Activated B cell treated with CpG ODN at 0.5 μM for 24 hours (primary cell): ENCODE measurements at regions not wholly inside any gene's neighbourhood (a gene's known extent, or its start where the extent isn't known, plus 50 kb on each side); places are given as distances from the start of the nearest gene placed in this dataset.

Source experiments
- ATAC-seq: fragments of 200-7000 bp; cut with Tn5 transposase; one replicate; pipeline ENCODE4 v1.10.0; 2021; ENCODE audit warnings: low read depth, mild to moderate bottlenecking, moderate library complexity
- CTCF ChIA-PET: fragments of 350-600 bp; sonication (Branson Sonifier 250); formaldehyde crosslinking; loops from one replicate; lab custom pipeline; 2021; ENCODE audit warnings: antibody characterized with exemption; lab: Charles Lee
- POLR2A ChIA-PET: fragments of 350-600 bp; sonication (Branson Sonifier 250); formaldehyde crosslinking; loops from one replicate; lab custom pipeline; 2021; ENCODE audit warnings: antibody characterized with exemption; lab: Charles Lee
- DNase-seq: peaks from one replicate; pipeline ENCODE4 v3.0.0; 2022
- H3K27ac Mint-ChIP-seq: one replicate; pipeline ENCODE4 v1.8.0; 2020; ENCODE audit warnings: mixed read lengths
- H3K27me3 Mint-ChIP-seq: one replicate; pipeline ENCODE4 v1.8.0; 2021; ENCODE audit warnings: mixed read lengths
- H3K36me3 Mint-ChIP-seq: one replicate; pipeline ENCODE4 v1.8.0; 2021; ENCODE audit warnings: low read depth, mixed read lengths
- H3K4me1 Mint-ChIP-seq: one replicate; pipeline ENCODE4 v1.8.0; 2021; ENCODE audit warnings: mixed read lengths
- H3K4me3 Mint-ChIP-seq: one replicate; pipeline ENCODE4 v1.8.0; 2020; ENCODE audit warnings: mild to moderate bottlenecking, mixed read lengths
- H3K9me3 Mint-ChIP-seq: one replicate; pipeline ENCODE4 v1.8.0; 2020; ENCODE audit warnings: mixed read lengths
- CTCF ChIP-seq: fragments of 200-600 bp; IDR thresholded peaks from one replicate; pipeline ENCODE4 v1.8.0; 2022; ENCODE audit warnings: antibody characterized with exemption, mild to moderate bottlenecking
- intact Hi-C: fragments of 100-400 bp; cut with micrococcal nuclease; formaldehyde crosslinking; loops from one replicate; pipeline ENCODE4 v1.15.1; 2024

- Mint-ChIP-seq H3K27ac (no peak overlapping the region), H3K4me1 (no peaks in the 10 kb centered on the region), H3K27me3 (no peaks in the 10 kb centered on the region), H3K36me3 (no peaks in the 10 kb centered on the region), H3K9me3 (peaks cover 4% of the 10 kb centered on the region), H3K4me3 (no peak overlapping the region)
- no peak for TF ChIP-seq CTCF
- DNase-seq (no peak), ATAC-seq (no peak)
- ChIA-PET CTCF (no interaction called here), POLR2A (no interaction called here)
- intact Hi-C loops, result no loop called here
Observed at GRCh38 chr1:238176441-238176840, 285.7 kb upstream of the ZP4 start.

DNA sequence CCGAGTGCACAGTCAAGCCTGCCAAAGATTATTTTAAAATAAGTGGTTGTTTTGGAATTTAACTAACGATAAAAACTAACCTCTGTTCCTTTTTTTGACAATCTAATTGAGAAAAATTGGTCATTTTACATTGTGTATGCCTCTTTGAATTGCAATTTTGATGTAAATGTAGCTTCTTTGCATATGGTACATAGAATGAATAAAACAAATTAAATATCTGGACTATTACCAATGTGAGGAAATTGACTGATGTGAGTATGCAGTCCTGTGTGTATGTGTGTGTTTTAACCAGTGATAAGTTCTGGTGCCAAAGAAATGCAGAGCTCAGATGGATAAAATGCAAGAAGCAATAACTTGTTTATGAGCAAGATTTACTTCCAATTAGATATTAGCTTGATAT is 281.3 kb upstream of the ZP4 start:
- TF ChIP-seq CTCF, result no peak
- ChIA-PET POLR2A (no interaction called here), CTCF (no interaction called here)
- no peaks in the 10 kb centered on the region for H3K36me3 Mint-ChIP-seq
- DNase-seq (no peak), ATAC-seq (no peak)
- no peak overlapping the region for H3K4me3 Mint-ChIP-seq
- no peaks in the 10 kb centered on the region for H3K27me3 Mint-ChIP-seq
- intact Hi-C loops, result no loop called here
- H3K27ac Mint-ChIP-seq, result no peak overlapping the region
- no peaks in the 10 kb centered on the region for H3K4me1 Mint-ChIP-seq
- peaks cover 4% of the 10 kb centered on the region for H3K9me3 Mint-ChIP-seq

DNA sequence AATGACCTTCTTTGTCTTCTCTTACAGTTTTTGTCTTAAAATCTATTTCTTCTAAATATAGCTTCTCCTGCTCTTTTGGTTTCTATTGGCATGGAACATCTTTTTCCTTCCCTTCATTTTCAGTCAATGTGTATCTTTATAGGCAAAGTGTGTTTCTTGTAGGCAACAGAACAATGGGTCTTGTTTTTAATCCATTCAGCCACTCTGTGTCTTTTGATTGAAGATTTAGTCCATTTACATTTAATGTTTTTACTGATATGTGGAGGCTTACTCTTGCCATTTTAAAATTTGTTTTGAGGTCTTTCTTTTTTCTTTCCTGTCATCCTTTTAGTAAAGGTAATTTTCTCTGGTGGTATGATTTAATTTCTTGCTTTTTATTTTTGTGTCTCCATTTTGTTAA is 271.2 kb upstream of the ZP4 start:
- ATAC-seq (no peak), DNase-seq (no peak)
- Mint-ChIP-seq H3K9me3 (peaks cover 33% of the 10 kb centered on the region), H3K27me3 (no peaks in the 10 kb centered on the region), H3K27ac (no peak overlapping the region), H3K36me3 (no peaks in the 10 kb centered on the region), H3K4me1 (no peaks in the 10 kb centered on the region), H3K4me3 (no peak overlapping the region)
- intact Hi-C loops, result no loop called here
- ChIA-PET CTCF (no interaction called here), POLR2A (no interaction called here)
- no peak for TF ChIP-seq CTCF

GRCh38 chr1:238153939-238154338 is 263.2 kb upstream of the ZP4 start:
- Mint-ChIP-seq H3K4me1 (no peaks in the 10 kb centered on the region), H3K27me3 (no peaks in the 10 kb centered on the region), H3K36me3 (no peaks in the 10 kb centered on the region), H3K27ac (no peak overlapping the region), H3K4me3 (no peak overlapping the region), H3K9me3 (peaks cover 3% of the 10 kb centered on the region)
- DNase-seq (no peak), ATAC-seq (no peak)
- ChIA-PET POLR2A (no interaction called here), CTCF (no interaction called here)
- intact Hi-C loops, result no loop called here
- no peak for TF ChIP-seq CTCF

- no peak for DNase-seq
- intact Hi-C loops, result no loop called here
- no peaks in the 10 kb centered on the region for H3K9me3 Mint-ChIP-seq
- ChIA-PET POLR2A (no interaction called here), CTCF (no interaction called here)
- H3K4me1 Mint-ChIP-seq, result no peaks in the 10 kb centered on the region
- TF ChIP-seq CTCF, result no peak
- H3K36me3 Mint-ChIP-seq, result no peaks in the 10 kb centered on the region
- no peaks in the 10 kb centered on the region for H3K27me3 Mint-ChIP-seq
- H3K27ac Mint-ChIP-seq, result no peak overlapping the region
- ATAC-seq, result no peak
- no peak overlapping the region for H3K4me3 Mint-ChIP-seq
Observed at GRCh38 chr1:238153253-238153652, 262.5 kb upstream of the ZP4 start.
